ENCODE measurements at regions not wholly inside any gene's neighbourhood (a gene's known extent, or its start where the extent isn't known, plus 50 kb on each side); places are given as distances from the start of the nearest gene placed in this dataset.

DNA sequence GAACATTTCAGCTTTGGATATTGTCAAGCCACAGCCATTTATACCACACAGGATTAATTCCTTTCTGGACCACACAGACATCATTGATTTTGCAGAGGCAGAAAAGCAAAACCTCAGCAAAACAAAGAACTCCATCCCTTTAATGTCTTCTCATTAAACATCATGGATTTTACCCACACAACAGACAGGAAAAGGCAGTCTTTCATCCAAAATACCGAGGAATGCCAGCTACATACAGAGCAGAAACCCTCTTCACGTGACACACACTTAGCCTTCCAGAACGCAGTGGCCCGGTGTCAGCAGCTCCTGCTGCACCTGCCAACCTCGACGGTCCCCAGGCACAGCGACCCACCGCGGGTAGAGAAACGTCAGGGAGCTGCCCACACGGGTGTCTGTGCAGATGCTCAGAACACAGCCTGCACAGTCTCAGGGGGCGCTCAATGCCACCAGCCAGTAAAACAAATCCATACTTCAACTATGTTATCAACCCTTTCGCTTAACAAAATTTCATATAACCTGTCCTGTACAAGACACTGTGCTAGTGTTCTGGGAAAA lies 304.5 kb downstream of the EIPR1 start:
- no peaks in the 10 kb centered on the region; the same call in 1 of the 2 replicates for H3K27me3 ChIP-seq (replicated peaks; ENCODE audit: control insufficient read depth, insufficient read depth, low read length)
- H3K9me3 ChIP-seq, result no peaks in the 10 kb centered on the region
- Mint-ChIP-seq H3K4me3 (ENCODE audit: unreplicated experiment) (no peak overlapping the region), H3K27me3 (ENCODE audit: insufficient read depth, unreplicated experiment) (peaks cover 26% of the 10 kb centered on the region), H3K4me1 (ENCODE audit: low read depth, unreplicated experiment) (no peaks in the 10 kb centered on the region), H3K9me3 (ENCODE audit: unreplicated experiment) (no peaks in the 10 kb centered on the region), H3K27ac (ENCODE audit: unreplicated experiment) (no peak overlapping the region), H3K36me3 (ENCODE audit: insufficient read depth, unreplicated experiment) (no peaks in the 10 kb centered on the region)
- no peaks in the 10 kb centered on the region for H3K36me3 ChIP-seq (ENCODE audit: control insufficient read depth, insufficient read depth, low read length)
- intact Hi-C loops (cut with micrococcal nuclease; ENCODE audit: unreplicated experiment), result no loop called here
- no peak overlapping the region for H3K4me3 ChIP-seq (ENCODE audit: low read depth, low read length)
- ChIA-PET POLR2A (no interaction called here), CTCF (interaction anchor here (0.5 kb wide), 1 partner anchor 9 kb away, joined by 4 read pairs; no protein-coding TSS in a partner anchor)
- TF ChIP-seq, protein P1, sequence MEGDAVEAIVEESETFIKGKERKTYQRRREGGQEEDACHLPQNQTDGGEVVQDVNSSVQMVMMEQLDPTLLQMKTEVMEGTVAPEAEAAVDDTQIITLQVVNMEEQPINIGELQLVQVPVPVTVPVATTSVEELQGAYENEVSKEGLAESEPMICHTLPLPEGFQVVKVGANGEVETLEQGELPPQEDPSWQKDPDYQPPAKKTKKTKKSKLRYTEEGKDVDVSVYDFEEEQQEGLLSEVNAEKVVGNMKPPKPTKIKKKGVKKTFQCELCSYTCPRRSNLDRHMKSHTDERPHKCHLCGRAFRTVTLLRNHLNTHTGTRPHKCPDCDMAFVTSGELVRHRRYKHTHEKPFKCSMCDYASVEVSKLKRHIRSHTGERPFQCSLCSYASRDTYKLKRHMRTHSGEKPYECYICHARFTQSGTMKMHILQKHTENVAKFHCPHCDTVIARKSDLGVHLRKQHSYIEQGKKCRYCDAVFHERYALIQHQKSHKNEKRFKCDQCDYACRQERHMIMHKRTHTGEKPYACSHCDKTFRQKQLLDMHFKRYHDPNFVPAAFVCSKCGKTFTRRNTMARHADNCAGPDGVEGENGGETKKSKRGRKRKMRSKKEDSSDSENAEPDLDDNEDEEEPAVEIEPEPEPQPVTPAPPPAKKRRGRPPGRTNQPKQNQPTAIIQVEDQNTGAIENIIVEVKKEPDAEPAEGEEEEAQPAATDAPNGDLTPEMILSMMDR (IDR thresholded peaks at IDR 0.05; ENCODE audit: insufficient read depth in 1 of 2, low read depth in 1 of 2, low read length in 1 of 2, severe bottlenecking in 1 of 2, unreplicated experiment in 1 of 2), result no peak
- no peaks in the 10 kb centered on the region for H3K4me1 ChIP-seq
- DNase-seq, result no peak
- BruUV-seq (replicated peaks), result no TSS peak

DNA sequence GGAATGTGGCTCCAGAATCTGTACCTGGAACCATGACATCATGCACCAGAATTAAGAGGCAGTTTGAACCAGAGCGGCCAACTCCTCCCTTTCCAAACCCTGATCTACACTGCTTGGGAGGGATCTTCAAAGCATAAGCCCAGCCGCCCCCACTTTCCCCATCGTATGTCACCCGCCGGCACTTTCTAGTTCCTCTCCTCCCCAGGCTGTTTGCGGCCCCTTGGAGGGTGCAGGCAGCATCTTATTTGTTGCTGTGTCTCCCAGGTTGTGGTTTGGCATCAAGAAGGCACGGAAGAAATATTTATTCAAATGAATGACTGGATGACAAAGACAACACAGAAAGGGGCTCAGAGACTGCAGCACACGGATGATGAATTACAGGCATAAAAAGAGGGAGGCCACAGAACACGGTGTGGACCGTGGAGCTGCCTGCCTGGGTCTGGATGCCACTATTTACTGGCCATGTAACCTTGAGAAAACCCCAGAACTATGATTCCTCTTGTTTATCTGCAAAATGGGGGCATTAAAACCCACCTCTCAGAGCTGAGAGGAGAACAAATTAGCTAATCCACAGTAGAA lies 305.8 kb downstream of the EIPR1 start:
- Mint-ChIP-seq H3K27me3 (ENCODE audit: insufficient read depth, unreplicated experiment) (peaks cover 30% of the 10 kb centered on the region), H3K9me3 (ENCODE audit: unreplicated experiment) (no peaks in the 10 kb centered on the region), H3K4me3 (ENCODE audit: unreplicated experiment) (no peak overlapping the region), H3K36me3 (ENCODE audit: insufficient read depth, unreplicated experiment) (no peaks in the 10 kb centered on the region), H3K27ac (ENCODE audit: unreplicated experiment) (no peak overlapping the region), H3K4me1 (ENCODE audit: low read depth, unreplicated experiment) (no peaks in the 10 kb centered on the region)
- Histone ChIP-seq H3K36me3 (ENCODE audit: control insufficient read depth, insufficient read depth, low read length) (no peaks in the 10 kb centered on the region), H3K4me1 (no peaks in the 10 kb centered on the region), H3K4me3 (ENCODE audit: low read depth, low read length) (no peak overlapping the region), H3K27me3 (replicated peaks; ENCODE audit: control insufficient read depth, insufficient read depth, low read length) (no peaks in the 10 kb centered on the region; the same call in 1 of the 2 replicates), H3K9me3 (no peaks in the 10 kb centered on the region)
- ChIA-PET CTCF (no interaction called here), POLR2A (interaction anchor here (0.7 kb wide), 1 partner anchor 125 kb away, joined by 3 read pairs; no protein-coding TSS in a partner anchor)
- no TSS peak for BruUV-seq (replicated peaks)
- intact Hi-C loops (cut with micrococcal nuclease; ENCODE audit: unreplicated experiment), result no loop called here
- TF ChIP-seq, protein P1 (IDR thresholded peaks at IDR 0.05; ENCODE audit: insufficient read depth in 1 of 2, low read depth in 1 of 2, low read length in 1 of 2, severe bottlenecking in 1 of 2, unreplicated experiment in 1 of 2), result no peak
- DNase-seq, result no peak

GRCh38 chr2:3066831-3067230 lies 310.8 kb downstream of the EIPR1 start:
- intact Hi-C loops (cut with micrococcal nuclease; ENCODE audit: unreplicated experiment), result no loop called here
- CTCF ChIA-PET, result no interaction called here
- no TSS peak for BruUV-seq (replicated peaks)

More at GRCh38 chr2:3066831-3067230, 310.8 kb downstream of the EIPR1 start:
- no peak for DNase-seq
- no peaks in the 10 kb centered on the region; the same call in 1 of the 2 replicates for H3K27me3 ChIP-seq (replicated peaks; ENCODE audit: control insufficient read depth, insufficient read depth, low read length)
- Mint-ChIP-seq H3K36me3 (ENCODE audit: insufficient read depth, unreplicated experiment) (no peaks in the 10 kb centered on the region), H3K27ac (ENCODE audit: unreplicated experiment) (no peak overlapping the region), H3K27me3 (ENCODE audit: insufficient read depth, unreplicated experiment) (peaks cover 29% of the 10 kb centered on the region), H3K4me3 (ENCODE audit: unreplicated experiment) (no peak overlapping the region), H3K9me3 (ENCODE audit: unreplicated experiment) (no peaks in the 10 kb centered on the region), H3K4me1 (ENCODE audit: low read depth, unreplicated experiment) (no peaks in the 10 kb centered on the region)
- no peaks in the 10 kb centered on the region for H3K36me3 ChIP-seq (ENCODE audit: control insufficient read depth, insufficient read depth, low read length)
- POLR2A ChIA-PET, result no interaction called here
- H3K9me3 ChIP-seq, result no peaks in the 10 kb centered on the region
- H3K4me1 ChIP-seq, result no peaks in the 10 kb centered on the region
- H3K4me3 ChIP-seq (ENCODE audit: low read depth, low read length), result no peak overlapping the region
- TF ChIP-seq, protein P1 (IDR thresholded peaks at IDR 0.05; ENCODE audit: insufficient read depth in 1 of 2, low read depth in 1 of 2, low read length in 1 of 2, severe bottlenecking in 1 of 2, unreplicated experiment in 1 of 2), result no peak

Data from Caco-2 (cell line).